Posterior vena cava (tissue), 2 donors: ENCODE measurements at regions not wholly inside any gene's neighbourhood (a gene's known extent, or its start where the extent isn't known, plus 50 kb on each side); places are given as distances from the start of the nearest gene placed in this dataset.

ENCODE experiments used
- DNase-seq: peaks from one replicate; pipeline ENCODE4 v3.0.0-alpha.2; 2020; ENCODE audit warnings: low spot score
- intact Hi-C, 2 donors: fragments of 100-400 bp; cut with DNase I; formaldehyde crosslinking; loops; one replicate each; pipeline versions ENCODE4 v1.14.1 to v1.14.2; 2022 to 2023
- donor health status: DM: yes; HTN: yes; CAD: no.
- donor health status: DM: yes; HTN: yes; CAD: no.

DNA sequence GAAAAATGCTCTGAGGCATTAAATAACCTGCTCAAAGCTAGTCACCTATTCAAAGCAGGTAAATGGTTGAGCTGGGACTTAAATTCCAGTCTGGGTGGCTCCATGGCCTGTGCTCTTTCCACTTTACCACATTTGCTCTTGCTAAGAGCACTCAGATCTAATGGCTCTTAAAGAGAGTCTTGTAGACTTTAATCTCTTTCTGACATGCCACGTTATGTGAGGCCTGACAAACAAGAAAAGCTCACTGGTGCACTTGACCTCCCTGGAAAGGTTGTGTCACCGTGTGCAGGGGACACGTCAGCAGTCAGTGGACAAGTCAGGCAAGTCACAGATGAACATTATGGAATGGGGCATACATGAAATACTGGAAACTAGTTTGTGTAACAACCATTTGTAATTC is 129.9 kb upstream of the RPS23 start:
- no peak for DNase-seq
- intact Hi-C loops, result no loop called here

DNA sequence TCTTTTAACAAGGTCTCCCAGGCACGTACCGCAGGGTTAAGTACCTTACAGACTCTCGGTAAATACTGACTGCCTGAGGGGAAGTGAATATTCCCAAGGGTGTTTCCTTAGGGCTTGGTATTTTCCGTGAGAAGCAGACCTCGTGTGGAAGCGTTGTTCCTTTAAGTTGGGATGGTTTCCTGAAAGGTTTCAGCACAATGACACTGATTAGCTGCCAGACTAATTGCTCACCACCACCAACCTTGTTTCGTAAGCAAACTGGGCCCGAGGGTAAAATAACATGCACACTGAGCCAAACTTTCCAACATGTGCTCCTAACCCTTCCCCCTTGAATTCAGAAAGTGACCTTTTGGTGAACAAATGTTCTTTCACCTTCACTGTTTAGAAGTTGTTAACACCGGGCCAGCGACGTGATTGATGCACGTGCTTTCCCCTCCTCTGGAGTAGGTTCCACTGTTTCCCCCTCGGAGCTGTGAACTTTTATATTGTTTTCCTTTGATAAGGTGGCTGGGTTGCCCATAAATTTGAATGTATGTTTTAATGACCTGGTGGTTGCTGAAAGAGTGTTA is 128.1 kb upstream of the RPS23 start:
- DNase-seq, result no peak
- intact Hi-C loops, result no loop called here

DNA sequence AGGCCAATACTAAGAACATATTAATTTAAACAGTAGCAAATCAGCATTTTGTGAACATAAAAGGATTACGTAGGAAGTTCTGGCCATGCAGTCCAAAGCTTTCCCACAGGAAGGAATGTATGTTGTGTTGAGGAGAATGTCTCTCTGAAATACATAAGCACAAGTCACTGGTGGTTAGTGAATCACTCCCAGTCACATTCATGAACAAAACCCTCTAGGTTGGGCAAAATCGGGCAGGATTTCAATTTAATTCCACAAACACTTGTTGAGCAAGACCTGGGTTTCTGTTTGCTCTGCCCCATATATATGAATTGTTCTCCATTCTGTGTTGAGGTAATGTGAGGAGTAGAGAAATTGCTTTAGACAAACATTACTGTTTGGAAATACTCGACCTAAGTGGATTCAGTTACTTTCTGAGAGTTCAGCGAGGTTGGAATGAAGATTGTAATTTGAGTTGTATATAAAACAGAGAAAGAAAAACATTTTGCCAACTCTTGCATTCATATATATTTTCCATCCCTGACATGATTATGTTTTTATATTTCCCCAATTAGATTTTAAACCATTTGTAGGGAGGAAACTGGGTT is 127.6 kb upstream of the RPS23 start:
- intact Hi-C loops, result no loop called here
- no peak for DNase-seq

GRCh38 chr5:82405161-82405560 is 127.0 kb upstream of the RPS23 start:
- intact Hi-C loops, result no loop called here
- DNase-seq, result no peak

DNA sequence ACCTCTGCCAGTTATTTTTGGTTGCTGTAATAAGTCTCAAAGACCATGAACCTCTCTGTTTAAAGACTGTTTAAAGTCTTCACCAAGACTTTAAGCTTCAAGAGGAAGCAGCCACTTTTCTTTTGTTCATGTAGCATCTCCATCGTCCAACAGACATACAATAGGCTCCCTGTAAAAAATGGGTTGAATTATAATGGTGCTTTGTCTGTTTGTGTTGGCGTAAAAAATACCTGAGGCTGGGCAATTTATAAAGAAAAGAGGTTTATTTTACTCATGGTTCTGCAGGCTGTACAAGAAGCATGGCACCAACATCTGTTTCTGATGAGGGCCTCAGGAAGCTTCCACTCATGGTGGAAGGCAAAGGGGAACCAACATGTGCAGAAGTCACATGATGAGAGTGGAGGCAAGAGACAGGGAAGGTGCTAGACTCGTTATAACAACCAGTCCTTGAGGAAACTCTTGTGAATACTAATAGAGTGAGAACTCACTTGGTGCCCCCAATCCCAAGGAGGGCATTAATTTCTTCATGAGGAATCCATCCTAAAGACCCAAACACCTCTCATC is 126.3 kb upstream of the RPS23 start:
- intact Hi-C loops, result no loop called here
- DNase-seq, result no peak

- intact Hi-C loops, result no loop called here
These were observed 125.6 kb upstream of the RPS23 start for GRCh38 chr5:82403724-82404123.

DNA sequence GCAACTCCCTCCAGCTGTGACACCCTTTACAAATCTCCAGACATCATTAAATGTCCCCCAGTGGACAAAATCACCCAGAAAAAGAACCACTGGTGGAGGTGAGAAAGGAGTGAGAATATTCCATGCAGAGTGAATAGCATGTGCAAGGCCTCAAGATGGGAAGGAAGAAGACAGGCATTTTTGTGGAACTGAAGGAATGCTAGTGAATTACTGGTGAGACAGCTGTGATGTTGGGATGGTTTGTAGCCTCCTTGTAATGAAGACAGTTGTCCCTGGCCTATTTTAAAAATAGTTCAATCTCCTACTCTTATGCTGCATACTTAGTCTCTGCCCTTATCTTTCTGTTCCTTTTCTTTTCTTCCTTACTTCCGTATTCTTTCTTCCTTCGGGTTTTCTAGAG is 124.9 kb upstream of the RPS23 start:
- no peak for DNase-seq
- intact Hi-C loops, result no loop called here

More at GRCh38 chr5:82403724-82404123, 125.6 kb upstream of the RPS23 start:
- no peak for DNase-seq

GRCh38 chr5:82399111-82399510 is 121.0 kb upstream of the RPS23 start:
- intact Hi-C loops, result no loop called here

GRCh38 chr5:82397741-82398320 is 119.7 kb upstream of the RPS23 start:
- intact Hi-C loops, result no loop called here
- DNase-seq, result no peak

More at GRCh38 chr5:82399111-82399510, 121.0 kb upstream of the RPS23 start:
- DNase-seq, result no peak

DNA sequence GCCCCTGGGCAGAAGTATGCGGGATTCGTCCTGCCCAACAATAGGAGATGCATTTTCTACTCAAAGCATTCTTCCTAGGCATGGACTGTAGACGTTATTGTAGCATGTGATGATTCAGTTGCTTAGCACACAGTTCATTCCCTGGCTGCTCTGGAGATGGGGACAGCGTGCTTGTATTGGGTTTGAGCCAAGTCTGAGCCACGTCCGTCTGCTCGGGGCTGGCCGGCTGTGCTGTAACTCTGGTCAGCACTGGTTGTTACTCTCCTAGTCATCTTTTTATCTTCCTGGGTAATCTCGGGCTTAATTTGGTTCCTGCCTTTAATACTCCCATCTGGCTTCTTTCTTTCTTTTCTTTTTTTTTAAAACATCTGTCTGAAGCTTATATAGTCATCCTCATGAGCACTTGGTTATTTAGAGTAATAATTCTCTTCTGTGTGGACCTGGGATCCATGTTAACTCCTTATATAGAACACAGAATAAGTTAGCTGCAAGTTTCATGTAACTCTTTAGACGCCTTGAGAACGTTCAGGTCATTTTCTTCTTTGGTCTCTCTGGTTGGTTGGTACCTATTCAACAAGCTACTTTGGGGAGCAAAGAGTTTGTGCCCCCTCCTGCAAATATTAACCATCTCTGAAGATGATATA is 118.8 kb upstream of the RPS23 start:
- peak; percentile 95 for DNase-seq
- intact Hi-C loops, result no loop called here

GRCh38 chr5:82396396-82396795 is 118.2 kb upstream of the RPS23 start:
- DNase-seq, result no peak
- intact Hi-C loops, result no loop called here

DNA sequence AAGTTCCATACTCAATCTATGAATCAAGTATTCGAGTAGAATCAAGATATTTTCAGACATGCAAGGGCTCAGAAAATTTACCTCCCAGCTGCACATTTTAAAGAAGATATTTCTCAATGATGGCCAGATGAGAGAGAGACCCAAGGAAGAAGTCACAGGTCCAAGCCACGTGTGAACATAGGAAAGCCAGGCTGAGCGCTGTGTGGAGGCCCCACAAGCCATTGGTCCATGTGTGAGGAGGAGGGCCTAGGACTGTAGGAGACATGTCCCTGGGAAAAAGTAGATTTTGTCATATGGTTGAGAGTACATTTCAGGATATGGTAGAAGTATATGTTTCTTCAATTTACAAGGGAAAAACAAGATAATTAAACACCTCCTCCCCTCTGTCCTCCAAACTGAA is 115.8 kb upstream of the RPS23 start:
- intact Hi-C loops, result no loop called here

DNA sequence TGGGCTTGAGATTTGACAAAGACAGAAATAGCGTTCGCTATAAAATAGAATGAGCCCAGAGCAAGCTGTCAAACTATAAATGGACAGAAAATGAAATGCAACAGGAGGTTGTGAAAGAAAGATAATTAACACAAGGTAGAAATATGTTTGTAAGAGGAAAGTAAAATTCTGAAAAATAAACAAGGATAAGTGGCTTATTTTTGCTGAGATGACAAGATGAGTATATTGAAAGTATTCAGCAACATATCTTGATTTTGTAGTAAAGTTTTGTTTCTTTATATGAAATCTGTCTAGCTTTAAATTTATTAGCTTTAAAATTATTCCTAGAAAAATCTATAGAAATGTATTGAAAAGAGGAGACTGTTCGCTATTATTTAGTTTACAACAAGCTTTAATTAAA is 111.9 kb upstream of the RPS23 start:
- intact Hi-C loops, result no loop called here

More for the DNA sequence above, 115.8 kb upstream of the RPS23 start:
- no peak for DNase-seq

DNA sequence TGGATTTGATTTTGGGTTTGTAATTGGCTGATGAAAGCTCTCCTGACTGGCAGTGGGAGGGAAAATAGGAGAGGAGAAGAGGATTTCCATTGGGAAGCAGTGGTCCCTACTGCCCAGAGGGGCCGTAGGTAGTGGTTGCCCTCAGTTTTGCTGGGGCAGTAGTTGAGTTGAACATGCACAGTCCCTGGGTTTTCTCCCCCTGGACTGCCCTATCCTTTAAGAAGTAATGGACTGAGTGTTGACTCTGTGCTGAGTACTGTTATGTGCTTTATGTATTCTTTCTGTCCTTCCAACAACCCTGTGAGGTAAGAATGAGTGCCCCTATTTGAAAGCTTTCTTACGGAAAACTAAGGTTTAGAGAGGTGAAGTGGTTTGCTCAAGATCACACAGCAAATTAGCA is 111.2 kb upstream of the RPS23 start:
- intact Hi-C loops, result no loop called here
- no peak for DNase-seq

More for the DNA sequence above, 111.9 kb upstream of the RPS23 start:
- DNase-seq, result no peak

GRCh38 chr5:82388181-82388580 is 110.0 kb upstream of the RPS23 start:
- peak; percentile 87 for DNase-seq
- intact Hi-C loops, result no loop called here

GRCh38 chr5:82387819-82388166 is 109.6 kb upstream of the RPS23 start:
- DNase-seq, result no peak
- intact Hi-C loops, result no loop called here

DNA sequence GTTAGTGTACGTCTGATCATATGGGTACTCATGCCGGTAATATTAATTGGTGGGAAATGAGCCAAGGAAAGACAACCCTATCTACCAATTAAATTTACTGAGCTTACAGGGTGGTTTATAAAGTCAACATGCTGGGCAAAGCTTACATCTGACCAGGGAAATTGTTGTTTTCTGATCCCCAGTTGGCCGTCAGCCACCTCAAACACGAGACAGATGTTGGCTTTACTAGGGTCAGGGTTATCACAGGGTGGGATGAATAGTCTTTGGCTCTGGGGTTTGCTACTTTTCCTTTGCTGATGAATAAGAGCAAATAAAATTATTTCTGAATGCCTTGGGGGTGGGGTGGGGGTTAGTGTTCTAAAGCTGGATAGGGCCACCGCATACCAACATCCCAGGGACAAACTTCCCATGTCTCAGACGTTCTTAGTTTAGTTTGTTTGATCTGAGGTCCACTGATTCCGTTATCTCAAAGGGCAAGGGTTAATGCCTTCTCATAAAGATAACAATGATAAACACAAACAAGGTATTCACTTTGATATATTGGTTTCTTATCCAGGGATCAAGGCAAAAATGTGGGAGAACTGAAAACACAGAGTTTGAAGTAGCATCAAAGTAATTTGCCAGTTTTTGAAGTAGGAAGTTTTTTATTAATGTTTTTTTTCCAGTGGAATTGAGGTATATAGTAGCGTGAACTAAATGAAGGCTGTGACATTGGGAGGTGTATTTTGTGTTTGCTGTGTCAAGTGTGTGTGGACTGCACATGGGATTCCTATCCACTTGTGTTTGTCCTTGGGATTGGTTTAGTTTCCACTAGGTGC is 109.1 kb upstream of the RPS23 start:
- no peak for DNase-seq
- intact Hi-C loops, result no loop called here

- intact Hi-C loops, result no loop called here
- no peak for DNase-seq
These were observed 108.4 kb upstream of the RPS23 start for GRCh38 chr5:82386576-82386975.

DNA sequence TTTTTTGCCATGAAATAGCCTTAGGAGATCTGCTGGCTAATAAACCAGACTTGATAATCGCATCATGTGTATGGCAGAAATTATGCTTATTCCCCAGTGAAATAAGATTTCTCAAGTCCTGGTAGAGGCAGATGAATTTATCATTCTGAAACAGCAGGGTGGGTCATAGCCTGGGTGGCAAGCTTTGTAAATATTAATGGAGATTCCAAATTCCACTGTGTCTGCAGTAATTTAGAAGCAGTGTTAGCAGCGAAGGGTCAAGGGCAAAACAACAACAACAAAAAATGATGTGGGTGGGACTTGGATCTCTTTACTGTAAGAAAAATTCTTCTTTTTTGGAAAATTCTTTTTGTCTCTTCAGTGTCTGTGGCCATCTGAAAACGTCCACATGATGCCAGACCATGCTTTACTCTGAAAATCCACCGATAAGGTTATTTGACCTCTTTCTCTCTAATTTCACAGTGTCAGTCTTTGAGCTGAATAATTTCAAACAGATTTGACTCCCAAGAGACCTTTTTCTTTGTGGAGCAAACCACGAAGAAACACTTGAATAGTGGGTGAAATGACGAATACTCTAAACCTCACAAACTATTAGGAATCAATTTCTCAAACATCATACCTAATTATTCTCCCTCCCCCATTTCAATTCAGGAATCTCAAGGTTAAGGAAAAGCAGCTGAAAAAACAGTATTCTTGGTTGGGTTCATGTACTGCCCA is 106.0 kb upstream of the RPS23 start:
- intact Hi-C loops, result no loop called here
- no peak for DNase-seq
